ENCODE measurements at regions not wholly inside any gene's neighbourhood (a gene's known extent, or its start where the extent isn't known, plus 50 kb on each side); places are given as distances from the start of the nearest gene placed in this dataset.

GRCh38 chr17:22268214-22268911 is 576.0 kb downstream of the KCNJ18 start:
- no peak overlapping the region for H3K4me2 ChIP-seq (ENCODE audit: low read length)
- peaks cover 0 to 28% of the 10 kb centered on the region in 2 experiments; a peak in 3 of 4 replicates for H3K9me3 ChIP-seq (ENCODE audit: control insufficient read depth in 1 of 2, insufficient read depth in 1 of 2, low read depth in 1 of 2, low read length in 2 of 2)
- no peaks in the 10 kb centered on the region for H3K9me2 ChIP-seq (ENCODE audit: insufficient read depth)
- no peak for ATAC-seq
- DNase-seq (ENCODE audit: low read depth, low spot score) = no peak
- H3K36me3 ChIP-seq (ENCODE audit: control insufficient read depth in 1 of 2, insufficient read depth in 2 of 2, low read length in 2 of 2) = no peaks in the 10 kb centered on the region
- no peak overlapping the region for H2AFZ ChIP-seq (ENCODE audit: low read depth, low read length, poor library complexity, severe bottlenecking)
- H3K4me3 ChIP-seq (replicated peaks in 1 of 2; ENCODE audit: low read depth in 1 of 2, low read length in 2 of 2) = no peak overlapping the region
- H3K9ac ChIP-seq (ENCODE audit: low read length) = no peak overlapping the region
- intact Hi-C loops (cut with micrococcal nuclease) = no loop called here
- TF ChIP-seq SRF (IDR thresholded peaks at IDR 0.05; ENCODE audit: low read depth) (no peak), YY1 (IDR thresholded peaks at IDR 0.05; ENCODE audit: extremely low read depth, insufficient replicate concordance, low read depth, low read length) (no peak), ZFX (IDR thresholded peaks at IDR 0.05) (no peak), FOSL1 (IDR thresholded peaks at IDR 0.05; ENCODE audit: low read depth) (no peak), CTCF (IDR thresholded peaks at IDR 0.05 in 2 of 3, conservative IDR thresholded peaks at IDR 0.05 in 1 of 3; ENCODE audit: borderline replicate concordance in 1 of 3, insufficient read depth in 1 of 3, low read depth in 2 of 3, low read length in 2 of 3) (no peak), TCF7L2 (IDR thresholded peaks at IDR 0.05; ENCODE audit: borderline replicate concordance, extremely low read depth, insufficient read depth, insufficient read length) (no peak), JUND (IDR thresholded peaks at IDR 0.05) (no peak), EZH2 (IDR thresholded peaks at IDR 0.05) (no peak), RAD21 (IDR thresholded peaks at IDR 0.05; ENCODE audit: low read depth) (no peak)
- TF ChIP-seq, protein P1, sequence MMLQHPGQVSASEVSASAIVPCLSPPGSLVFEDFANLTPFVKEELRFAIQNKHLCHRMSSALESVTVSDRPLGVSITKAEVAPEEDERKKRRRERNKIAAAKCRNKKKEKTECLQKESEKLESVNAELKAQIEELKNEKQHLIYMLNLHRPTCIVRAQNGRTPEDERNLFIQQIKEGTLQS (IDR thresholded peaks at IDR 0.05) = no peak
- H4K20me1 ChIP-seq (ENCODE audit: insufficient read depth) = no peaks in the 10 kb centered on the region
- H3K79me2 ChIP-seq (ENCODE audit: insufficient read depth, low read length) = no peaks in the 10 kb centered on the region
- ChIA-PET CTCF (no interaction called here), POLR2A (no interaction called here), RAD21 (ENCODE audit: low non-redundant PET in 1 of 2, low total read pairs in 2 of 2, uncharacterized antibody in 2 of 2, unreplicated experiment in 2 of 2) (no interaction called here)
- no TSS peak for BruUV-seq (replicated peaks)
- no peak overlapping the region for H3K27ac ChIP-seq (ENCODE audit: low read depth, low read length)
- no peaks in the 10 kb centered on the region for H3K4me1 ChIP-seq (ENCODE audit: control insufficient read depth in 1 of 2, insufficient read depth in 2 of 2, low read length in 2 of 2)
- H3K27me3 ChIP-seq (ENCODE audit: insufficient read depth, low read length) = no peaks in the 10 kb centered on the region

Data from HCT116 (cell line).